ENCODE measurements at regions not wholly inside any gene's neighbourhood (a gene's known extent, or its start where the extent isn't known, plus 50 kb on each side); places are given as distances from the start of the nearest gene placed in this dataset.

GRCh38 chr12:111220363-111220762, 148.5 kb downstream of the PHETA1 start:
- DNase-seq = no peak

DNA sequence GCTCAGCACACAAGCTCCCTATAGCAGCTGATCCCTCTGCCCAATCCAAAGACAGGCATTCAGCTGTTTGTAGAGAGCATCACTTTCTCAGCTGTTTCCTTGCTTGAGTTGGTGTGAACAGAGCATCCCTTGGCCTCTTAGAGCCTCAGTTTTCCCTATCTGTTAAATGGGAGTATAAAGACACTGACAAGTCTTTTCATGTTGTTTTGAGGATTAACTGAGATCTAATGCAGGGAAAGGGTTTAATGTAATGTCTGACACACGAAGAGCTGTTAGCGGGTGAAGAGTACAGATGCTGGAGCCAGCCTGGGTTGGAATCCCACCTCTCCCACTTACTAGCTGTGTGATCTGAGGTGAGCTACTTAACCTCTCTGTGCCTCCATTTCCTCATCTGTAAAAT, 149.5 kb downstream of the PHETA1 start:
- DNase-seq = no peak

GRCh38 chr12:111218499-111218898, 150.4 kb downstream of the PHETA1 start:
- no peak for DNase-seq

DNA sequence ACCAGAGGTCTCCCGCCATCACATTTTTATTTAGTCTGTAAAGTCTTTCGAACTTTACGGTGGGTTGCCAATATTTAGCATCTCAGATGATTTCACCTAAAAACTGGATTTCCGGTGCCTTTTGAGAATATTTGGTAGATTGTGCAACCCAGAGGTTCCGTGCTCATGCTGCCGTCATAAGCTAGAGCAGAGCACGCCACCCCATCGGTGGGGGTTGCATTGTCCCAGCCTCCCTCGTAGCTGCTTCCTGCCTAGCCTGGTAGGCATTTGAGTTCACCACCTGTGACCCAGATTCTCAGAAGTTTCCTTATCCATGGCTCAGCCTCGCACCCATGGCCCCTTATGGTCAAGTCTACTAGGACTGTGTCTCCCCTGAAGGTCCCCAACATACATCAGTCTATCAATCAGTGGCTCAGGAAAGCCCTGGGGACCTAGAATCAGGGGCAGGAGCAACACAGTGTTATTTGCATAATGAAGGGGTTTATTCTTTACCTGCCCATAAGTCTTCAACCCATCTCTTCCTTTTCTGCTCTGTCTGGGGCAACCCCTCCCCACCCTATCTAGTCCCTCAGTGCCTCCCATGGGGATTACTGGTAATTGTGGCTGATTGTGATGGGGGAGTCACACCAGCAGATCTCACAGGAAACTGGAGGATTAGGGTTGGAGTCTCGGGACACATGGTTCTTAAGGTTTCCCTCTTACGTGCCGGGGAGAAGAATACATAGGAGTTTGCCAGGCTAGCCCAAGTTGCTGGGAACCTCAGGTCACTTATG, 152.3 kb downstream of the PHETA1 start:
- no peak for DNase-seq

DNA sequence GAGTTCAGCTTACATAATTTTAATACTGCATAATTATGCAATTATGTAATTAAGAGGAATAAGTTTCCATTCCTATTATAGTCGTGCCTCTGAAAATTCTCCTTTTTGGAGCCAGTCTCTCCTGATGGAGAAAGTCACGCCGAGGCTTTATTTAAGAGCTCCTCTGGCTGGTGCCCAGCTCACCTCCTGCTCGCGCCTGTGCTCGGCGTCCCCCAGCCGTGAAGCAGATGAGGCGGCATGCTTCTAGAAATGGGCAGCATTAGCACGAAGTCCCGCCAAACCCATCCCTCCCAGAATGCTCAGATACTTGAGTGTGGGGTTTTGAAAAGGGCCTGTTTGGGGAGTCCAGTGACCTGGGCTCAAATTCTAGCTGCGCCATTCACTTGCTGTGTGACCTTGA, 153.0 kb downstream of the PHETA1 start:
- no peak for DNase-seq

- no peak for DNase-seq
Observed at GRCh38 chr12:111214401-111214800, 154.5 kb downstream of the PHETA1 start.

GRCh38 chr12:111213561-111213960, 155.3 kb downstream of the PHETA1 start:
- no peak for DNase-seq

GRCh38 chr12:111212814-111213456, 156.0 kb downstream of the PHETA1 start:
- DNase-seq = no peak

GRCh38 chr12:111211910-111212757, 156.8 kb downstream of the PHETA1 start:
- DNase-seq = no peak

GRCh38 chr12:111209811-111210210, 159.1 kb downstream of the PHETA1 start:
- no peak for DNase-seq

GRCh38 chr12:111207761-111208160, 161.1 kb downstream of the PHETA1 start:
- DNase-seq = no peak

DNA sequence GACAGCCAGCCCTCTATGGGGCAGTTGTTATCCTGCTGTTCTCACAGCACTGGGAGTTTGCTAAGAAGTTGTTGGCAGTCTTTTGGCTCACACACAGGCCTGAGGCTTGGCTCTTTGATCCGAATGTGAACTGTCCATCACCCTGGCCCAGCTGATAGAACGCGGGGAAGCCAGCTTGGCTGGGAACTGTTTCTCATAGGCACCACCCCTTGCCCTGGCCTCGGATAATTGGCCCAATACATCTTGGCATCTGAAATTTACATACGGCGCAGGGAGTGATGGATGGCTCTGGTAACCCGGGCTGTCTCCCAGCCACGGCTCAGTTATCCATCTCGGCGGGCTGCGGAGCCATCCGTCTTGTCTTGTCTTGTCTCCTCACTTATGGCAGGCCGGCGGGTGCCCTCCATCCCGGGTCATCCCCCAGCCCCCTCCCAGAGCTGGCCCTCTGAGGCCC, 164.1 kb downstream of the PHETA1 start:
- no peak for DNase-seq

DNA sequence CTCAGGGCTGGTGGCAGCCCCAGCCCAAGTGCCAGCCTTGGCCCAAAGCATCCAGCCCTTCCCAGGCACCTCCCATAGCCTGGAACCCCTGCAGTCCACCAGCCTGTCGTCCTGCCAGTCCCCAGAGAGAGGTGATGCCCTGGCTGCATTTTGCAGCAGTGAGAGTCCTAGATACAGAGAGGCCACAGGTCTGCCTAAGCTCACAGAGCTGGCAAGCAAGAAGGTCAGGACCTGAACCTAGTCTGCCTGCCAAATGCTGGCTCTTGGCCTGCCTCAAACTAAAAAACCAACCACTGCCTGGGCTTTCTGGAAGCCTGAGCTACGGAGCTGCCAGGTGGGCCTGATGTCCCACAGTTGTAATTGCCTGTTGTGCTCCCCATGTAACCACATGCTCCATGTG, 164.9 kb downstream of the PHETA1 start:
- no peak for DNase-seq

GRCh38 chr12:111203446-111203845, 165.4 kb downstream of the PHETA1 start:
- no peak for DNase-seq

DNA sequence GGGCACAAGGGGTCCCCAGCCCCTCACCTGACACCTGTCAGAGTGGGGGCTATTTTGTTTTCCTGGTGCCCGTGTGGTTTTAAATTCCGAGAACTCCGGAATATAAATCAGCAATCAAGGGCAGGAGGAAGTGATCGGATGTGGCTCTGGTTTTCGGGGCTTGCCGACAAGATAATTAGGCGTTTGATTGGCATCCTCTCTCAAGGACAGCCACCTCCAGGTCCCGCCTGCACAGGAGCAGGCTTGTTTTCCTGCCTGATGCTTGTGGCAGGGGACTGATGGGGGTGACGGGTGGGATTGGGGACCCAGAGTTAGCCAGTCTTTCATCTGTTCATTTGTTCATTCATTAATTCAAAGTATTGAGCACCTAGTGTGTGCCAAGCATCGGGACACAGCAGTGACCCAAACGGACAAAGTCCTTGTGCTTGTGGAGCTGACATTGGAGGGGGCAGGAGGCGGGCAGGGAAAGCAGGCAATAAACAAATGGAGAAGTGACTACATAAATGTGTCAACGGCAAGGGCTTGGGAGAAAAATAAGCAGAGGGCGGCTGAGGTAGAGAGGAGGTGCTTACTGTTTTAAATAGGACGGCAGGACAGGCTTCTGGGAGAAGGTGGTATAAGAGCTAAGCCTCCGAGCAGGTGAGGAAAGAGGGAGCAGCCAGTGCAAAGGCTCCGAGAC, 166.5 kb downstream of the PHETA1 start:
- DNase-seq = no peak

DNA sequence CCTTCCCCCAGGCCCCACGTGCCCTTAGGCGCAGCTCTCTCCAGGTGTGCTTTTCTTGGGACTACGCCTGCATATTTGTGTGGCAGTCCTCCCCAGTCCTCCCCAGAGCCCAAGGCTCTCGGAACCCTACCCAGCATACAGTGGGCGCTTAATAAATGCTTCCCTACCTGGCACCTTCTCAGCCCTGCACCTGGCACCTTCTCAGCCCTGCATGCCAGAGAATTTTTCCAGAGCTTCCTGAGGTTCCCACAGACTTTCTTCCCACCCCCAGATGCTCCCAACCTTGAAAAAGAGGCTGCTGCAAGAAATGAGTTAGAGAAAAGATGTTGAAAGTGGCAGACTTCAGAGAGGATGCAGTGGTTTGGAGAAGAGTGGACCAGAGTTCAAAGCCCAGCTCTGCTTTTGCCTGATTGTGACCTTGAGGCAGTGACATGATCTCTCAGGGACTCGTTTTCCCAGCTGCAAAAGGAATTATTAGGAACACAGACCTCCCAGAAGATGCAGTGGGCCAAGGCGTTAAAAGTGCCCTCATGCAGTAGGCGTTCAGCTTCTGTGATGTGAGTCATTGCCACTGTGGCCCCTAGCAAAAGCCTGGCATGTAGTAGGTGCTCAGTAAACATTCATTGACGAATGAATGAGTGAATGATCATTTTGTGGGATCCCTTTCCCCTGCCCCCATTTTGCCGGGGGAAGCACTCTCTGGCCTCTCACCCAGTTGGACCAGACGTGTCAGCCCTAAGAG, 167.2 kb downstream of the PHETA1 start:
- DNase-seq = no peak

- DNase-seq = no peak
Observed at GRCh38 chr12:111201036-111201435, 167.9 kb downstream of the PHETA1 start.

DNA sequence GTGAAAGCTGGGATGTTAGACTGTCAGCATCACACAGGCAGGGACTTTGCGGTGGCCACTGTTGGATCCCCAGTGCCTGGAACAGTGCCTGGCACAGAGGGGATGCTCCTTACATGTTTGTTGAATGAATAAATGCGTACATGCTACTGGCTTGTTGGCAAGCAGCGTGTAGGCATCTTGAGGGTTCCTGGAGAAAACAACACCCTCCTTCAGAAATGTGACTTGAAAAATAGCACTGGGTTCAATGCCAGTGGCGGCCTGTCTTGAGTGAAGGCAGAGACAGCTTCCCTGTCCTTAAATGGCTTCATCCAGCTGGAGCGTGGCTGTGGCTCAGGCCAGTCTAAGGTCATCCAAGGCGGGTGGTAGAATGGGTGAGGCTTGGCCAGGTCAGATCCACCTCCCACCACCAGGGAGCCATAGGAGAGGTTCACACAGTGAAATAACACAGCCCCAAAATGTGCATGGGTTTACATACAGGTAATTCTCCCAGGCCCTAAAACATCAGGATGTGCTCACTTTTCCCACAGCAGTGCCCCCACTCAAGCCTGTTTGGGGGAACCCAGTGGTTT, 171.4 kb downstream of the PHETA1 start:
- no peak for DNase-seq

DNA sequence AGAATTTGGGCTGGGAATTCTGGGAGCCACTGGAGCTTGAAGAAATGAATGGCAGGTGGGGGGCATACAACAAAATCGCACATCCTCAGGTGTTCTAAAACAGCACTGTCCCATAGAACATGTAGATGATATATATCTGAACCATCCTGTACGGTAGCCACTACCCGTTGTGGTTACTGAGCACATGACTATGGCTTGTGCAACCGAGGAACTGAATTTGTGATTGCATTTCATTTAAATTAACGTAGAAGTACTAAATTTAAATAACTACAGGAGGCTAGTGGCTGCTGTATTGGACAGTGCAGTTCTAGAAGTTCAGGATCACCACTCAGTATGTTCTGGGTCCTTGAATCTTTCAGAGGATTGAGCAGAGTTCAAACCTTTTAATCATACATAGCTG, 172.4 kb downstream of the PHETA1 start:
- no peak for DNase-seq

- no peak for DNase-seq
Observed at GRCh38 chr12:111195316-111195715, 173.6 kb downstream of the PHETA1 start.

DNA sequence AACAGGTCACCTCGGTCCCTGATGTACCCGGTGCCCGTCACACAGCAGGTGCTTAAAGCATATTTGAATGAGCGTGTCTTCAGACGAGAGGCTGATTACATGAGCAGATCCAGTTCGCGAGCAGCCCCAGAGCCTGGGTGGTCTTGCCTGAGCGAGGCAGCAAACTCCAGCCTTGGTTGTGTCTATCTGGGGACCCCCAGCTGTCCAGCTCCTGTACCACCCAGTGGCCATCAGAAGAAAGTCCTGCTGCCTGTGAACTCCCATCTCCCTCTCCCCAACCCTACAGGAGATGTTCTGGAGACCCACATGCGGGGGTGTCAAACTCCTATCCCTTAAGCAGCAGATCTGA, 174.2 kb downstream of the PHETA1 start:
- no peak for DNase-seq

Data from activated CD4-positive, CD25-positive, alpha-beta regulatory T cell (primary cell).